ENCODE measurements at regions not wholly inside any gene's neighbourhood (a gene's known extent, or its start where the extent isn't known, plus 50 kb on each side); places are given as distances from the start of the nearest gene placed in this dataset.

GRCh38 chr12:90366286-90366685 is 588.7 kb downstream of the CCER1 start:
- peak in 1 of 4 donors; percentile 39 for ATAC-seq

DNA sequence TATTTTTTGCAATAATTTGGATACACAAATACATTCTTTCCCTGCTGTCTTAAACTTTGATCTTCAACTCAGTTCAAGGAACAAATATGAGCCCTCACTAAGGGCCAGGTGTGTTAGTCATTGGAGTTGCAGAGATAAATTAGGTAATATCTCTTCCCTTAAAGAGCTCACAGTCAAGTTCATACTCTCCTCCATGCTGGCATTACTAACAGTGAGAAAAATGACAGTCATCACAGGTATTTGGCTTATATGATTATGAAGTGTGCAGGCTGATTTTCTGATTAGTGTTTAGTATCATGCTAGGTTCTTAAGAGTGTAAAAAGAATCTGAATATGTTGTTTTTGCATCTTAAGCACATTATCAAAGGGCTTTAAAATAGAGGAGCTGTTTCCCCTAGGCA is 594.7 kb downstream of the CCER1 start:
- no peak overlapping the region for H3K27ac ChIP-seq
- no peaks in the 10 kb centered on the region for H3K9me3 ChIP-seq
- H3K4me1 ChIP-seq: no peaks in the 10 kb centered on the region
- DNase-seq (no peak), ATAC-seq (peak in 1 of 4 donors; percentile 40)
- H3K4me3 ChIP-seq: no peak overlapping the region
- TF ChIP-seq, protein P1, sequence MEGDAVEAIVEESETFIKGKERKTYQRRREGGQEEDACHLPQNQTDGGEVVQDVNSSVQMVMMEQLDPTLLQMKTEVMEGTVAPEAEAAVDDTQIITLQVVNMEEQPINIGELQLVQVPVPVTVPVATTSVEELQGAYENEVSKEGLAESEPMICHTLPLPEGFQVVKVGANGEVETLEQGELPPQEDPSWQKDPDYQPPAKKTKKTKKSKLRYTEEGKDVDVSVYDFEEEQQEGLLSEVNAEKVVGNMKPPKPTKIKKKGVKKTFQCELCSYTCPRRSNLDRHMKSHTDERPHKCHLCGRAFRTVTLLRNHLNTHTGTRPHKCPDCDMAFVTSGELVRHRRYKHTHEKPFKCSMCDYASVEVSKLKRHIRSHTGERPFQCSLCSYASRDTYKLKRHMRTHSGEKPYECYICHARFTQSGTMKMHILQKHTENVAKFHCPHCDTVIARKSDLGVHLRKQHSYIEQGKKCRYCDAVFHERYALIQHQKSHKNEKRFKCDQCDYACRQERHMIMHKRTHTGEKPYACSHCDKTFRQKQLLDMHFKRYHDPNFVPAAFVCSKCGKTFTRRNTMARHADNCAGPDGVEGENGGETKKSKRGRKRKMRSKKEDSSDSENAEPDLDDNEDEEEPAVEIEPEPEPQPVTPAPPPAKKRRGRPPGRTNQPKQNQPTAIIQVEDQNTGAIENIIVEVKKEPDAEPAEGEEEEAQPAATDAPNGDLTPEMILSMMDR (IDR thresholded peaks at IDR 0.05): no peak
- intact Hi-C loops (cut with DNase I): no loop called here
- no peaks in the 10 kb centered on the region for H3K27me3 ChIP-seq (ENCODE audit: insufficient read depth in 3 of 3, low read length in 2 of 3)
- H3K36me3 ChIP-seq (ENCODE audit: insufficient read depth in 1 of 2, low read depth in 1 of 2): no peaks in the 10 kb centered on the region

More at GRCh38 chr12:90366286-90366685, 588.7 kb downstream of the CCER1 start:
- intact Hi-C loops (cut with DNase I): no loop called here
- no peaks in the 10 kb centered on the region for H3K9me3 ChIP-seq
- H3K27me3 ChIP-seq (ENCODE audit: insufficient read depth in 3 of 3, low read length in 2 of 3): no peaks in the 10 kb centered on the region
- no peak overlapping the region for H3K4me3 ChIP-seq
- WGBS, 3 donors: 40 to 43% (median 41%) methylated on average over 2 of the region's 2 CpGs
- TF ChIP-seq, protein P1 (IDR thresholded peaks at IDR 0.05): no peak
- no peak overlapping the region for H3K27ac ChIP-seq
- no peaks in the 10 kb centered on the region for H3K4me1 ChIP-seq
- no peak for DNase-seq
- no peaks in the 10 kb centered on the region for H3K36me3 ChIP-seq (ENCODE audit: insufficient read depth in 1 of 2, low read depth in 1 of 2)

DNA sequence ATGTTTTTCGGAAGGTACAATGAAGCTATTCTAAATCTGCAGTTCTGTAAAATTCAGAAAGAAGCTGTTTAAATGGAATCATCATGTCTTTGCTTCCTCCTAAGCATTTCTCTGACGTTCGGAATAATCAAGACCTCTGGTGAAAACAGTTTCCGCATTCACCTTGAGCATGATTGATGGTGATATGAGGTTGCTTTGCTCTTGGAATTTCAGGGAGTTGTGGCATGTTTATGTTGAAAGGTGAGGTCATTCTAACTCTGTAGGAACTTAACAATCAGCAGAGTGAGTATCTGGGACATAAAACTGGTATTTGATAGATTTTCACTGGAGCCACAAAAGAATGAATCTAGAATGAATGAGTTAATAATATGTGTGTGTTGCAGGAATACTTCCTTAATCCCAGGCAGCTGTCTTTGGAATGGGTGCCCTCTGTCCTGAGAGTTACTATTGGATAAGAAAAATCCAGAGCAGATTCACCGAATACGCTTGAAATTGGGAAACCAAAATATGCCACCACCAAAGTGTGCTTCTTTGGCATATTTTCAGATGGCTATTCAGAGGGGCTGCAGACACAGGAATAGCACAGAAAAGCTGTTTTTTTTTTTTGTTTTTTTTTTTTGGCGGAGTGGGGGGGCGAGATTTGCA is 599.1 kb downstream of the CCER1 start:
- Histone ChIP-seq H3K4me1 (no peaks in the 10 kb centered on the region), H3K9me3 (no peaks in the 10 kb centered on the region), H3K36me3 (ENCODE audit: insufficient read depth in 1 of 2, low read depth in 1 of 2) (no peaks in the 10 kb centered on the region), H3K27ac (no peak overlapping the region), H3K4me3 (no peak overlapping the region), H3K27me3 (ENCODE audit: insufficient read depth in 3 of 3, low read length in 2 of 3) (no peaks in the 10 kb centered on the region)
- DNase-seq (no peak), ATAC-seq (no peak)
- WGBS, 3 donors: 55 to 67% (median 56%) methylated on average over 7 to 8 of the region's 8 CpGs
- intact Hi-C loops (cut with DNase I): no loop called here
- TF ChIP-seq, protein P1 (IDR thresholded peaks at IDR 0.05): no peak

- Histone ChIP-seq H3K27ac (no peak overlapping the region), H3K9me3 (no peaks in the 10 kb centered on the region), H3K4me3 (no peak overlapping the region), H3K36me3 (ENCODE audit: insufficient read depth in 1 of 2, low read depth in 1 of 2) (no peaks in the 10 kb centered on the region), H3K27me3 (ENCODE audit: insufficient read depth in 3 of 3, low read length in 2 of 3) (no peaks in the 10 kb centered on the region), H3K4me1 (no peaks in the 10 kb centered on the region)
- DNase-seq: no peak
- intact Hi-C loops (cut with DNase I): no loop called here
- TF ChIP-seq, protein P1 (IDR thresholded peaks at IDR 0.05): no peak
- no peak for ATAC-seq
- 69 to 76% (median 76%) methylated on average over 2 of the region's 2 CpGs for WGBS, 3 donors
Measured at GRCh38 chr12:90343966-90344365, 611.0 kb downstream of the CCER1 start.

GRCh38 chr12:90342081-90342480 is 612.9 kb downstream of the CCER1 start:
- Histone ChIP-seq H3K9me3 (no peaks in the 10 kb centered on the region), H3K4me3 (no peak overlapping the region), H3K27me3 (ENCODE audit: insufficient read depth in 3 of 3, low read length in 2 of 3) (no peaks in the 10 kb centered on the region), H3K4me1 (no peaks in the 10 kb centered on the region), H3K27ac (no peak overlapping the region), H3K36me3 (ENCODE audit: insufficient read depth in 1 of 2, low read depth in 1 of 2) (no peaks in the 10 kb centered on the region)
- intact Hi-C loops (cut with DNase I): no loop called here
- DNase-seq (no peak), ATAC-seq (no peak)
- 52 to 75% (median 66%) methylated on average over 2 of the region's 2 CpGs for WGBS, 3 donors
- TF ChIP-seq, protein P1 (IDR thresholded peaks at IDR 0.05): no peak

Data from psoas muscle (tissue), 7 donors.